SK-N-MC (cell line): ENCODE measurements at regions not wholly inside any gene's neighbourhood (a gene's known extent, or its start where the extent isn't known, plus 50 kb on each side); places are given as distances from the start of the nearest gene placed in this dataset.

Experiments
- DNase-seq: peaks from one replicate; pipeline ENCODE4 v3.0.0-alpha.2; 2011; ENCODE audit warnings: low read depth, low spot score
- H3K27ac ChIP-seq: fragments of 200-600 bp; sonication (generic); 2 replicates; pipeline ENCODE4 v1.5.1; 2016; ENCODE audit warnings: mixed run types
- H3K36me3 ChIP-seq: fragments of 200-600 bp; sonication (generic); 2 replicates; pipeline ENCODE4 v1.6.1; 2017; ENCODE audit warnings: antibody characterized with exemption, low read length, mixed read lengths; ENCODE audit not compliant: insufficient read depth
- H3K4me3 ChIP-seq: fragments of 200-600 bp; sonication (generic); 2 replicates; pipeline ENCODE4 v1.5.1; 2016
- H3K9ac ChIP-seq: fragments of 200-600 bp; sonication (generic); 2 replicates; pipeline ENCODE4 v1.8.0; 2017; ENCODE audit warnings: mixed run types, mixed read lengths; ENCODE audit not compliant: insufficient read length
- H3K9me3 ChIP-seq: fragments of 200-600 bp; sonication (generic); 2 replicates; pipeline ENCODE4 v1.6.1; 2017; ENCODE audit warnings: low read depth, mild to moderate bottlenecking, antibody characterized with exemption, low read length, moderate library complexity, mixed read lengths
- EZH2 ChIP-seq: fragments of 200-600 bp; sonication (generic); IDR thresholded peaks from one replicate; pipeline ENCODE4 v1.6.1; 2017; ENCODE audit warnings: antibody characterized with exemption
- FOXP2 ChIP-seq: optimal IDR thresholded peaks from 2 replicates; pipeline ENCODE3; 2011; ENCODE audit warnings: mild to moderate bottlenecking, moderate library complexity; ENCODE audit not compliant: insufficient read depth; ENCODE audit errors: extremely low read length, control extremely low read depth
- POLR2AphosphoS5 ChIP-seq: IDR thresholded peaks from 2 replicates; pipeline ENCODE4 v1.6.1; 2012; ENCODE audit warnings: mild to moderate bottlenecking, low read depth, low read length, borderline replicate concordance

DNA sequence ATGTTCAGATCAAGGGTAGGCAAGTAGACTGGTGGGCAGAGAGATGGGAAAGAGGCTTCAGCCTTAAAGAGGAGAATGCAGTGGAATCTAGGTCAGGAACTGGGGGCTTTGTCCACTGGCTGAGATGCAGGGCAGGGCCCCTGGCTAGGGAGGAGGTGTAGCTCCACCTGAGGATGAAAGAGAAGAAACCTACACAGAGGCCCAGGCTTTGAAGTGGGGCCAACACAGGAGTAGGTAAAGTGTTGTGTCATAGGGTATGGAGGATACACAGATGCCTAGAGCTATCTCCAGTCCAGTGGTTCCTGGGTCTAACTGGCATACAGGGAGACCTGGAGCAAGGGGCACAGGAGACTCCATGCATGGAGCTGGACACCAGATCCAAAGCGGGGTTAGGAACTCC, 73.5 kb downstream of the RASSF10 start:
- no peak overlapping the region for H3K9ac ChIP-seq
- no peak overlapping the region for H3K4me3 ChIP-seq
- TF ChIP-seq FOXP2 (no peak), EZH2 (no peak), POLR2AphosphoS5 (no peak)
- no peaks in the 10 kb centered on the region for H3K36me3 ChIP-seq
- H3K27ac ChIP-seq = no peak overlapping the region
- no peaks in the 10 kb centered on the region for H3K9me3 ChIP-seq
- DNase-seq = no peak

DNA sequence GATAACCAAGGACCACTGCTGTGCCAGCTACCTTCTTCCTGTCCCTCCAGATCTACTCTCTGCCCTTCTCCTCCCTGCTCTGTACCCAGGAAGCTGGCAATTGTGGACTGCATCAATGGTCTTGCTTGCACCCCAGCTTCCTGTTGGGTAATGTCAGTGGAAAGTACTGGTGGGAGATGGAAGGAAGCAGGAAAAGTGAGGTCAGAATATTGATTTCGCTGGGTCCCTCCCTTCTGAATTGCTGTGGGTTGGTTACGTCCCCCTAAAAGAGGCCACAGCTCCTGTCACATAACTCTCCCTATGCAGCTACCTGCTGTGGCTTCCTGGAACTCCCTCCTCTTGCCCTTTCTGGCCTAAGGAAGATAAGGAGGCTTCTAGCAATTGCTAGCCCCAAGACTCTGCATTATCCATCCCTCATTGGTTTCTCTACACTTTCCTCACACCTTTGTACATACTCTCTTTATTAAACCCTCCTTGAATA, 81.2 kb downstream of the RASSF10 start:
- no peak for DNase-seq
- no peak overlapping the region for H3K4me3 ChIP-seq
- TF ChIP-seq POLR2AphosphoS5 (no peak), EZH2 (no peak), FOXP2 (no peak)
- H3K9me3 ChIP-seq = no peaks in the 10 kb centered on the region
- no peak overlapping the region for H3K27ac ChIP-seq
- no peaks in the 10 kb centered on the region for H3K36me3 ChIP-seq
- no peak overlapping the region for H3K9ac ChIP-seq

DNA sequence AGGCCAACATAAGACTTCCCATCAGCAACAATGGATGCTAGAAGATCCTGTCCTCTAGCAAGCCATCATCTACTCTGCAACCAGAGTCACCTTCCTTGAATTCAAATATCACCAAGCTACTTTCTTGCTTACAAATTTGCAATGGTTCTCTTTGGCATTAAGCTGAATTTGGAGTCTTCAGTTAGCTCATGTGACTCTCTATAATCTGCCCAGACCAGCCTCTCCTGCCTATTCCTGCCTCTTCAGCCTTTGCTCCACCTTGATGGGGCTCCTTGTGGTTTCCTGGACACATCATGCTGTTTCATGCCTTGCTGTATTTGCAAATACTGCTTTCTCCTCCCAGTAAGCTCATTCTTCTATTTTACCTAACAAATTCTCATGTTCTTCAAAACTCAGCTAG, 82.3 kb downstream of the RASSF10 start:
- Histone ChIP-seq H3K36me3 (no peaks in the 10 kb centered on the region), H3K4me3 (no peak overlapping the region), H3K9me3 (no peaks in the 10 kb centered on the region), H3K27ac (no peak overlapping the region), H3K9ac (no peak overlapping the region)
- TF ChIP-seq FOXP2 (no peak), EZH2 (no peak), POLR2AphosphoS5 (no peak)
- no peak for DNase-seq

DNA sequence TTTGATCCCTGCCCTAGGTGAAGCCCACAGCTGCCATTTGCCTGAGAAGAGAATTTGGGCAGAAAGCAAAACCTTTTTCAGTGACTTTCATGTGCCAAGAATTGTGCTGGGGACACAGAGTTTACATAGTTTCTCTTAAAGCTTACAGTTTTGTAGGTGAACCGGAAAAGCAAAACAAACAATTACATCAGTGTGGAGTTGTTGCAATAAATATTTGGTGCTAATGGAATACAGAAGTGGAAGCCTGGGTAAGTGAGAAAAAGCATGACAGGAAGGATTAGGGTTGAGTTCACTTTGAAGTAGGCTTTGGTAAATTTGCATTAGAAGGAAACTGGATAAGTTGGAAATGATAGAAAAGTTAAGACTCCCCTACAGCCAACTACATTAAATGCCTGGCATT, 82.7 kb downstream of the RASSF10 start:
- Histone ChIP-seq H3K27ac (no peak overlapping the region), H3K9ac (no peak overlapping the region), H3K36me3 (no peaks in the 10 kb centered on the region), H3K9me3 (no peaks in the 10 kb centered on the region), H3K4me3 (no peak overlapping the region)
- TF ChIP-seq EZH2 (no peak), POLR2AphosphoS5 (no peak), FOXP2 (no peak)
- DNase-seq = no peak

DNA sequence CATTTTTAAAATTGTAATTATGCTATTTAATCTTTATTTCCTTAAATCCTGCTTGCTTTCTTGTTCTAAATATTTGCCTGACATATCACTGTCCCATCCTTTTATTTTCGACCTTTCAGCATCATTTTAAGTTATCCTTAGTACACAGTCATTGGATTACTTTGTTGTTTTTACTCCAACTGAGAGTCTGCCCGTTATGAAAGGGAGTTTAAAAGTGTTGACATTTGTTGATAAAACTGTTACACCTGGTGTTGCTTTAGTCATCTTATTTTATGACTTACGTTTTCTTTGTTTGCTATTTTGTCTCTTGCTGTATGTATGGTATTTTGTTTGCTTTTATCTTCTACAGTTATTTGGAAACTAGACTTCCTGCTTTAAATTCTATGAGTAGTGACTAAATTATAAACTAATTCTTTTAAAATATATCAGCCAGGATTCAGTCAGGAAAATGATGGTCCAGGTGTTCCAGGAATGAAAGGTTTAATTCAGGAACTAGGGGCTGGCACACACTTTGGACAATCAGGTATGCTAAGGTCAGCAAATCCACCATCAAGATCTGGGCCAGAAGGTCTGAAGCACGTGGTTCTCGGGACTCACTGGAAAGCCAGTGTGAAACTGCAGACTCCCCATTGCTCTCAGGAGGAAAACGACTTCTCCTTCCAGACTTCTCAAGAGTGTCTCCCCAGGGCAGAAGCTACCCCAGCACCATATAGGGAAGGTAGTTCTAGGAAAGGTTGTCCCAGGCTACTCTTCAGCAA, 86.0 kb downstream of the RASSF10 start:
- TF ChIP-seq EZH2 (no peak), FOXP2 (no peak), POLR2AphosphoS5 (no peak)
- Histone ChIP-seq H3K9me3 (no peaks in the 10 kb centered on the region), H3K9ac (no peak overlapping the region), H3K36me3 (no peaks in the 10 kb centered on the region), H3K4me3 (no peak overlapping the region), H3K27ac (no peak overlapping the region)
- DNase-seq = no peak

DNA sequence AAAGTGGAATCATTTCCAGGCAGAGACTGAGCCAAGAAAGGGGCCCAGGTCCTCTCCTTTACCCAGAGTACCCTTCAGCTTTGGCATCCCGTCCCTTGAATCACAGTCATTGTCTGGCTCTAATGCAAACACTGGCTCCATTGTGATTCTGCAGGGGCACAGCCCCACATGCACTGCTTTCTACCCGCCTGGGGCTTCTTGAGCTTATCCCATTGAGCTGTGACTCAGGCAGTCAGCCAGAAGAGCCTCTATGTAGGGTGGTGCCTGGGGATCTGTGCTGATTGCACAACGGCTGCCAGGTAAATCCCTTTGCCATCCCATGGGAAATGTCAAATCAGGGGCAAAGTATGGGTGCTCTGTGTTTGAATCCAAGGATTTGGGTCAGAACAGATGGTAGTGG, 88.9 kb downstream of the RASSF10 start:
- Histone ChIP-seq H3K9ac (no peak overlapping the region), H3K27ac (no peak overlapping the region), H3K36me3 (no peaks in the 10 kb centered on the region), H3K4me3 (no peak overlapping the region), H3K9me3 (no peaks in the 10 kb centered on the region)
- TF ChIP-seq POLR2AphosphoS5 = no peak
- no peak for TF ChIP-seq EZH2
- TF ChIP-seq FOXP2 = no peak
- no peak for DNase-seq

DNA sequence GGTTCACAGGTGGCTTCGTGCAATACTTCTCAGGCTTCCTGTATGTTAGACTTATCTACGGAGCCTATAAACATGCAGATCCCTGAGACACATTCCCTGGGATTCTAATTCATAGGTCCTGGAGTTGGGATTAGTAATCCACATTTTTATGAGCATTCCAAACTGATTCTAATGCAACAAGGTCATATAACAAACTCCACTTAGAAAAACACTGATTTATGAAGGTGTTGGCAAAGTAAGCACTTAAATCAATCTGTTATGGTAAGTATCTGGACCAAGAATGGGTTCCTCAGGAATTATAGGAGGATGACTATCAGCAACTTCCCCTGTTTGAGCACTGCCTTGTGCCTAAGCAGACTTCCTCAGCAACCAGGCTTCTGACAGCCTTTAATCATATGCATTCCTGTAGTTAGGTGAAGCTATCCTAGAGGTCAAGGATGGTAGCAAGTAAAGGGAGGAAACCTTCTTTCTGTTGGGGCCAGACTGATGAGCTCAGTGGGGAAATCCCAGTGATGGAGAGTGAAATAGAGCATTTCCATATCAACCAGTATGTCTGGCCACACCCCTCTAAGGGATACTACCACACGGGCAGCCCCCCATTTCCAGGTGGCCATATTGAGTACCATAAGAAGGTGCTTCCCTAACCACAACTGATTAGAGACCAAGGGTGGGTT, 89.6 kb downstream of the RASSF10 start:
- H3K36me3 ChIP-seq = no peaks in the 10 kb centered on the region
- TF ChIP-seq EZH2 (no peak), FOXP2 (no peak), POLR2AphosphoS5 (no peak)
- H3K9me3 ChIP-seq = no peaks in the 10 kb centered on the region
- no peak for DNase-seq
- no peak overlapping the region for H3K27ac ChIP-seq
- H3K4me3 ChIP-seq = no peak overlapping the region
- H3K9ac ChIP-seq = no peak overlapping the region

DNA sequence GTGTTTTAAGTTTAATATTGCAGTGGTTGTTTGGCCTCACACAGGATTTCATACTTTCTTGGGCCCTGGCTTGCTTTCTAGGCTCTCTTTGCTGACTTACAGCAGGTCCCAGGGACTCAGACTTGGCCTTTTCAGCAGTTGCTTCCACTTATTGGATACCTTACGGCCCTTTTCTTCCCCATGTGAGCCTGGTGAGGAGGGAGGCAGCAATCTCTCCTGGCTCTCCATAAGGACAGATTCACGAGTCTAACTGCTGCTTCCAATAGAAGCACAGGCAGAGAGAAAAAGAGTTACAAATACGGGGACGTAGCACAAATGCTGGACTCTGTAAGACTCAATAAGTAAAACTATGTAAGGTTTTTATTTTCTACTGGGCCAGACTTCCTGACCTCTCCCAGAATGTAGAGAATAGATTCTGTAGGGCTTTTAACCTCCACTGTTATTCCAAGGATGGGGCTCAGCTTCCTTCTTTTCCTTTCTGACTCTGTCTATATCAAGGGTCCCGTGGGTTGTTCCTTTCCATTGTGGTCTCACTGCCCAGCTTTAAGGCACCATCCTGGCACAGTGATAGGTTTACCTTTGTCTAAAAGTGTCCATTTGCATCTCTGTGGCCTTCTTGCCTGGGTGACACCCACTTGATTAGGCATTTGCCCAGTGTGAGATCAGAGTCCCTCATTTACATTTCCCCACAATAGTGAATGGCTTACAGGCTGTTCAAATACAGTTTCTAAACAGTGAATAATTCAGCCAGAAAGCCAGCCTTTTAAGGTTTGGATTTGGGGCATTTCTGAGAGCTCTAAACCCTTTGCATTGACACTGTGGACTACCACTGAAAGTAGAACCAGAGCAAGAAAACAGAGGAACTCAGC, 92.8 kb downstream of the RASSF10 start:
- no peak for TF ChIP-seq POLR2AphosphoS5
- TF ChIP-seq EZH2 = no peak
- TF ChIP-seq FOXP2 = no peak
- Histone ChIP-seq H3K9me3 (no peaks in the 10 kb centered on the region), H3K9ac (no peak overlapping the region), H3K27ac (no peak overlapping the region), H3K4me3 (no peak overlapping the region), H3K36me3 (no peaks in the 10 kb centered on the region)
- DNase-seq = no peak
